Pancreas (tissue), 10 donors: ENCODE measurements at regions not wholly inside any gene's neighbourhood (a gene's known extent, or its start where the extent isn't known, plus 50 kb on each side); places are given as distances from the start of the nearest gene placed in this dataset.

Experiments
- ATAC-seq, 4 donors: fragments of 200-7000 bp; cut with Tn5 transposase; one replicate each; pipeline versions ENCODE4 v1.8.0 to v1.9.1; 2020; ENCODE audit warnings: mild to moderate bottlenecking in 4 of 4, moderate library complexity in 4 of 4
- DNase-seq, 6 donors: peaks; one replicate each; pipeline ENCODE4 v3.0.0-alpha.2; 2020
- FAIRE-seq: peaks from 2 replicates; lab custom pipeline; 2012; peaks lifted over from hg19 to GRCh38; lab: Jason Lieb, UNC
- H3K27ac ChIP-seq, 4 donors: fragments of 200-600 bp; sonication (generic); 1 replicate in 3 of 4; 2 replicates in 1 of 4; pipeline versions ENCODE4 v1.5.0 to v1.8.0; 2020
- H3K27me3 ChIP-seq, 4 donors: fragments of 200-600 bp; one replicate each; pipeline ENCODE4 v1.8.0; 2021
- H3K36me3 ChIP-seq, 3 donors: fragments of 200-600 bp; sonication (generic) in 1 of 3; one replicate each; pipeline versions ENCODE4 v1.5.0 to v1.8.0; 2020 to 2021
- H3K4me1 ChIP-seq, 3 donors: fragments of 200-600 bp; one replicate each; pipeline ENCODE4 v1.8.0; 2021
- H3K4me3 ChIP-seq, 4 donors: fragments of 200-600 bp; sonication (generic) in 2 of 4; one replicate each; pipeline versions ENCODE4 v1.5.0 to v1.8.0; 2020 to 2021
- H3K9me3 ChIP-seq, 4 donors: fragments of 200-600 bp; one replicate each; pipeline ENCODE4 v1.8.0; 2021
- WGBS, 2 donors: extraction: QIAGEN DNeasy Blood & Tissue Kit; methylation state at CpG; one replicate each; pipeline ENCODE4 v1.1.7; 2013; 5-methylcytosine and 5-hydroxymethylcytosine counted together
- intact Hi-C, 3 donors: fragments of 100-400 bp; cut with DNase I; formaldehyde crosslinking; loops; one replicate each; pipeline versions ENCODE4 v1.11.1 to v1.14.2; 2022
- TF ChIP-seq, protein P1 (sequence below), 4 donors: fragments of 200-600 bp; sonication (generic) in 3 of 4; IDR thresholded peaks; one replicate each; pipeline versions ENCODE4 v1.5.0 to v1.8.0; 2021; ENCODE audit warnings: antibody characterized with exemption in 4 of 4
- donor health status: healthy with polysubstance abuse.
- donor health status: DM: no; HTN: no; CAD: no; lungs with moderate emphysema.
- donor health status: DM: no; HTN: no; CAD: no.
- donor health status: control.
- donor health status: control.
- donor health status: Bipolar disorder and iron deficiency.
- donor health status: DM: yes; HTN: yes; CAD: no.
- donor health status: DM: no; HTN: no; CAD: no.
- donor health status: DM: no; HTN: no; CAD: no.
- donor health status: DM: yes; HTN: yes; CAD: no.

DNA sequence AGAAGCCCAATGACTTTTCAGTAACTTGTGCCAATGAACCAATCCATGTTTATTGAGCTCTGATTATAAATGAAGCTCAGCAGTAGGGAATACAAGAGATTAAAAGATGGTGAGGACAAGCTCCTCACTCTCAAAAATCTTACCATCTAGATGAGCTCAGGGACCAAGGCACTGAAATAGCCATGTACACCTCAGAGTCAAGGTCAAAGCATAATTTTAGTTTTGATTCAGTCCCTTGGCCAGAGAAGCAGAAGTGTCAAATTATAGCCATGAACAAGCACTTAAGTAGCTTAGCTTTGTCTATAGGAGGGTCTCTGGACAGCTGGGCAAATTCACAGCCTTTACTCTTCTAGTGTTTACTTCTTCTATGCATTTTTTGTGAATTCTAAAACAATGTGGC is 131.0 kb upstream of the DTNBP1 start:
- Histone ChIP-seq H3K27me3 (no peaks in the 10 kb centered on the region), H3K4me1 (peaks cover 4 to 15% (median 14%) of the 10 kb centered on the region in 3 donors), H3K9me3 (no peaks in the 10 kb centered on the region), H3K4me3 (no peak overlapping the region), H3K27ac (no peak overlapping the region), H3K36me3 (no peaks in the 10 kb centered on the region)
- FAIRE-seq (no peak), DNase-seq (no peak), ATAC-seq (no peak)
- intact Hi-C loops, result no loop called here
- TF ChIP-seq, protein P1, sequence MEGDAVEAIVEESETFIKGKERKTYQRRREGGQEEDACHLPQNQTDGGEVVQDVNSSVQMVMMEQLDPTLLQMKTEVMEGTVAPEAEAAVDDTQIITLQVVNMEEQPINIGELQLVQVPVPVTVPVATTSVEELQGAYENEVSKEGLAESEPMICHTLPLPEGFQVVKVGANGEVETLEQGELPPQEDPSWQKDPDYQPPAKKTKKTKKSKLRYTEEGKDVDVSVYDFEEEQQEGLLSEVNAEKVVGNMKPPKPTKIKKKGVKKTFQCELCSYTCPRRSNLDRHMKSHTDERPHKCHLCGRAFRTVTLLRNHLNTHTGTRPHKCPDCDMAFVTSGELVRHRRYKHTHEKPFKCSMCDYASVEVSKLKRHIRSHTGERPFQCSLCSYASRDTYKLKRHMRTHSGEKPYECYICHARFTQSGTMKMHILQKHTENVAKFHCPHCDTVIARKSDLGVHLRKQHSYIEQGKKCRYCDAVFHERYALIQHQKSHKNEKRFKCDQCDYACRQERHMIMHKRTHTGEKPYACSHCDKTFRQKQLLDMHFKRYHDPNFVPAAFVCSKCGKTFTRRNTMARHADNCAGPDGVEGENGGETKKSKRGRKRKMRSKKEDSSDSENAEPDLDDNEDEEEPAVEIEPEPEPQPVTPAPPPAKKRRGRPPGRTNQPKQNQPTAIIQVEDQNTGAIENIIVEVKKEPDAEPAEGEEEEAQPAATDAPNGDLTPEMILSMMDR (IDR thresholded peaks at IDR 0.05), result no peak

DNA sequence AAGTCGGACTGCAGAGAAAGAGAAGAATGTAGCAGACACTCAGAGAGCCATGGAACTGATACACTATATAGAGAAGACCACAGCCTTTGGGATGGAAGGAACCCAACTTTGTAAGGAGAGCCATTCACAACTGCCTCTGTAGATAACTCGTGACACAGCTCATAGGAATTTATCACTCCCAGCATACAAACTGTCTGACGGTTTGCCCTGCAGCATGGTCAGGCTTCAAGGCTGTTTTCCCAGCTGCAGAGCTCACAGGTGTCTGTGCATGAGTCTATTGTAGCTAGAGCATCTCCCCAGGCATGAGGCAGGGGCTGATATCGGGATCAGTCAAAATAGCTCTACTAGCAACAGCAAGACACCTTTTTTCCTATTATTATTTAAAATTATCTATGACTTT is 130.5 kb upstream of the DTNBP1 start:
- DNase-seq (no peak), ATAC-seq (peak in 1 of 4 donors; percentile 40), FAIRE-seq (no peak)
- WGBS, 2 donors, result 54 to 60% methylated on average over 4 of the region's 4 CpGs
- no peaks in the 10 kb centered on the region for H3K27me3 ChIP-seq
- peaks cover 4 to 15% (median 14%) of the 10 kb centered on the region in 3 donors for H3K4me1 ChIP-seq
- no peaks in the 10 kb centered on the region for H3K36me3 ChIP-seq
- no peaks in the 10 kb centered on the region for H3K9me3 ChIP-seq
- intact Hi-C loops, result no loop called here
- H3K4me3 ChIP-seq, result no peak overlapping the region
- H3K27ac ChIP-seq, result no peak overlapping the region
- TF ChIP-seq, protein P1 (IDR thresholded peaks at IDR 0.05), result no peak

DNA sequence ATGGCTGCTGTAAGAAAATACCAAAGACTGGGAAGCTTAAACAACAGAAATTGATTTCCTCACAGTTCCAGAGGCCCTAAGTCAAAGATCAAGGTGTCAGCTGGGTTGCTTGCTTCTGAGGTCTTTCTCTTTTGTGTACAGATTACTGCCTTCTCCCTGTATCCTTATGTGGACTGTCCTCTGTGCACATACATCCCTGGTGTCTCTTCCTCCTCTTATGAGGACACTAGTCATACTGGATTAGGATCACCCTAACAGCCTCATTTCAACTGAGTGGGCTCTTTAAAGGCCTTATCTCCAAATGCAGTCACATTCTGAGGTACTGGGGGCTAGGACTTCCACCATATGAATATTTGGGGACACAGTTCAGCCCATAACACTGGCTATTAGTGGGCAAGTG is 130.0 kb upstream of the DTNBP1 start:
- Histone ChIP-seq H3K4me3 (no peak overlapping the region), H3K9me3 (no peaks in the 10 kb centered on the region), H3K4me1 (peaks cover 4 to 15% (median 14%) of the 10 kb centered on the region in 3 donors), H3K27ac (no peak overlapping the region), H3K27me3 (no peaks in the 10 kb centered on the region), H3K36me3 (no peaks in the 10 kb centered on the region)
- ATAC-seq (no peak), DNase-seq (no peak), FAIRE-seq (no peak)
- TF ChIP-seq, protein P1 (IDR thresholded peaks at IDR 0.05), result no peak
- intact Hi-C loops, result no loop called here

DNA sequence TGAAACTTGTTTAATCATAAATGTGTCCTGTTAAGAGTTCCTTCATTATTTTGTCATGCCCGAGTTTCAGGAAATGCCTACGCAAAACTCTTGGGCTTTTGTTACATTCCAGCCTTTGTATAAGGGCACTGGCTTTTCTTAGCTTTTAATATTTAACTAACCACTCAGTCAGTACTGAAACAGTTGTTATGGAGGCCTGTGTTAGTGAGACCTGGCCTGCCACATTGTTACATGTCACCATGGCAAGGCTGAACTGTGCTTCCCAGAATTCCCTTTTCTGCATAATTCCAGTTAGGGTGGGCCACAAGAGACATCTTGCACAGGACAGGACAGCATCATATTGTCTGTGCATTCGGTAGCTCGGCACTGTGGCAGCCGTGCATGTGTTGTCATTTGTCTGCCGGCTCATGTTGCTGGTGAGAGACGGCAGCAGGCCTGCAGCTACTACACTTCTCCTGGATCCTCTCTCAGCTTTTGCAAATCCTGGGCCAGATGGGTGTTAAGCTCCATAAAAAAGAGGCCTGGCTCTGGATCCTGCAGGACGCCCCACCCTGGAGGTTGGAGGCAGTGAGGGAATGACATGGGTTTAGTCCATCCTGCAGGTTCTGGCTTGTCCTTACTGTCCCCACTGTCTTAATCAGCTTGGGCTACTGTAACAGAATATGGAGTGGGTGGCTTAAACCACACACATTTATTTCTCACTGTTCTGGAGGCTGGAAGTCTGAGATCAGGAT is 128.8 kb upstream of the DTNBP1 start:
- H3K9me3 ChIP-seq, result no peaks in the 10 kb centered on the region
- peaks cover 4 to 15% (median 14%) of the 10 kb centered on the region in 3 donors for H3K4me1 ChIP-seq
- intact Hi-C loops, result no loop called here
- FAIRE-seq, result no peak
- no peak overlapping the region for H3K4me3 ChIP-seq
- peak overlapping the region; percentile 25 to 77 (median 72) for H3K27ac ChIP-seq
- ATAC-seq, result peak; percentile 70 to 89 (median 82)
- TF ChIP-seq, protein P1 (IDR thresholded peaks at IDR 0.05), result no peak
- H3K27me3 ChIP-seq, result no peaks in the 10 kb centered on the region
- 52 to 56% methylated on average over 8 of the region's 8 CpGs for WGBS, 2 donors
- DNase-seq, result peak in 3 of 6 donors; percentile 7 to 26 (median 17)
- H3K36me3 ChIP-seq, result no peaks in the 10 kb centered on the region

DNA sequence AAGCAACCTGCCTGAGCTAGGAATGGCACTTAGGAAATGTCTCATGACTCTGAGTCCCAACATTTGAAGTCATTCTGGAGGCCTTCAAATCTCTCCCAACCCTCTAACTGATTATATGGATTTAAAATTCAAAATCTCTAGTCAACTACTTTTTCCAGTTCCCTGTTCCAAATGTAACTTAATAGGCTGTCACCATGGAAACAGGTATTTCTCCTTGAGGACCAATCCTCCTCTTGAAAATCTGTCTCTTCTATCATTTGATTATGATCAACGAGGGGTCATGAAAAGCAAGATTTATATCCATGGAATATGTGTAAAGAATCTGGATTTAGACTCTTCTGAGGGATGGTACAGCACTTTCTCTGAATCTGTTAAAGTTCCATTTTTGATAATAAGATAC is 127.3 kb upstream of the DTNBP1 start:
- ATAC-seq (no peak), DNase-seq (no peak), FAIRE-seq (no peak)
- Histone ChIP-seq H3K36me3 (no peaks in the 10 kb centered on the region), H3K4me1 (peaks cover 4 to 15% (median 14%) of the 10 kb centered on the region in 3 donors), H3K27me3 (no peaks in the 10 kb centered on the region), H3K4me3 (no peak overlapping the region), H3K9me3 (no peaks in the 10 kb centered on the region), H3K27ac (no peak overlapping the region)
- TF ChIP-seq, protein P1 (IDR thresholded peaks at IDR 0.05), result no peak
- WGBS, 2 donors, result 90 to 95% methylated on average over 1 of the region's 1 CpG
- intact Hi-C loops, result no loop called here
